ENCODE measurements at regions not wholly inside any gene's neighbourhood (a gene's known extent, or its start where the extent isn't known, plus 50 kb on each side); places are given as distances from the start of the nearest gene placed in this dataset.

GRCh38 chrX:25805744-25806143 is 332.4 kb upstream of the MAGEB18 start:
- TF ChIP-seq EZH2phosphoT487 (IDR thresholded peaks at IDR 0.05; ENCODE audit: borderline replicate concordance, low read length), result no peak
- TF ChIP-seq, protein P1, sequence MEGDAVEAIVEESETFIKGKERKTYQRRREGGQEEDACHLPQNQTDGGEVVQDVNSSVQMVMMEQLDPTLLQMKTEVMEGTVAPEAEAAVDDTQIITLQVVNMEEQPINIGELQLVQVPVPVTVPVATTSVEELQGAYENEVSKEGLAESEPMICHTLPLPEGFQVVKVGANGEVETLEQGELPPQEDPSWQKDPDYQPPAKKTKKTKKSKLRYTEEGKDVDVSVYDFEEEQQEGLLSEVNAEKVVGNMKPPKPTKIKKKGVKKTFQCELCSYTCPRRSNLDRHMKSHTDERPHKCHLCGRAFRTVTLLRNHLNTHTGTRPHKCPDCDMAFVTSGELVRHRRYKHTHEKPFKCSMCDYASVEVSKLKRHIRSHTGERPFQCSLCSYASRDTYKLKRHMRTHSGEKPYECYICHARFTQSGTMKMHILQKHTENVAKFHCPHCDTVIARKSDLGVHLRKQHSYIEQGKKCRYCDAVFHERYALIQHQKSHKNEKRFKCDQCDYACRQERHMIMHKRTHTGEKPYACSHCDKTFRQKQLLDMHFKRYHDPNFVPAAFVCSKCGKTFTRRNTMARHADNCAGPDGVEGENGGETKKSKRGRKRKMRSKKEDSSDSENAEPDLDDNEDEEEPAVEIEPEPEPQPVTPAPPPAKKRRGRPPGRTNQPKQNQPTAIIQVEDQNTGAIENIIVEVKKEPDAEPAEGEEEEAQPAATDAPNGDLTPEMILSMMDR (conservative IDR thresholded peaks at IDR 0.05; ENCODE audit: low read depth, low read length), result no peak
- no peak for TF ChIP-seq EZH2 (IDR thresholded peaks at IDR 0.05; ENCODE audit: low read length, unreplicated experiment)
- H3K4me2 ChIP-seq (ENCODE audit: low read length), result no peak overlapping the region
- H3K27ac ChIP-seq (ENCODE audit: low read length), result no peak overlapping the region
- no peaks in the 10 kb centered on the region for H3K4me1 ChIP-seq (ENCODE audit: insufficient read depth, low read length)
- no peaks in the 10 kb centered on the region for H3K27me3 ChIP-seq (ENCODE audit: low read length)
- no peak overlapping the region for H3K4me3 ChIP-seq (ENCODE audit: low read length)
- no peaks in the 10 kb centered on the region for H3K79me2 ChIP-seq (ENCODE audit: low read length)
- H3F3A ChIP-seq (ENCODE audit: low read length, unreplicated experiment), result no peaks in the 10 kb centered on the region
- no peak overlapping the region for H2AFZ ChIP-seq (ENCODE audit: low read length)
- POLR2A ChIA-PET (ENCODE audit: unreplicated experiment), result no interaction called here
- no peaks in the 10 kb centered on the region for H3K9me3 ChIP-seq (ENCODE audit: low read length)
- intact Hi-C loops (cut with micrococcal nuclease), result no loop called here
- no peaks in the 10 kb centered on the region for H4K20me1 ChIP-seq (ENCODE audit: low read length)
- no peak for ATAC-seq
- no peak for DNase-seq
- no TSS peak for BruUV-seq (replicated peaks)
- CTCF ChIA-PET, result no interaction called here
- H3K9me2 ChIP-seq (replicated peaks; ENCODE audit: low read length), result no peaks in the 10 kb centered on the region
- H3K9ac ChIP-seq (ENCODE audit: low read length), result no peak overlapping the region
- no peaks in the 10 kb centered on the region for H3K36me3 ChIP-seq (ENCODE audit: low read depth, low read length)

DNA sequence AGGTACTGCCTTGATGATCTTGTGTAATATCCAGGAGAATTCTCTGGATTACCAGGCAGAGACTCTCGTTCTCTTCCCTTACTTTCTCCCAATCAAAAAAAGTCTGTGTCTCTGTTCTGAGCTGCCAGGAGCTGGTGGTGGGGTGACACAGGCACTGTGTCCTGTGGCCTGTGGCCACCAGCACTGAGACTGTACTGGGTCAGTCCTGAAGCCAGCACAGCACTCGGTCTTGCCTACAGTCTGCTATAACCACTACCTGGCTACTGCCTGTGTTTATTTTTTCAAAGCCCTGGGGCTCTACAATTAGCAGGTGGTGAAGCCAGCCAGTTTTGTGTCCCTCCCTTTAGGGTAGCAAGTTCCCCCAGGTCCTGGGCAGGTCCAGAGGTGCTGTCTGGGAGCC is 331.1 kb upstream of the MAGEB18 start:
- no peaks in the 10 kb centered on the region for H3K36me3 ChIP-seq (ENCODE audit: low read depth, low read length)

GRCh38 chrX:25810202-25810601 is 327.9 kb upstream of the MAGEB18 start:
- no peaks in the 10 kb centered on the region for H3K79me2 ChIP-seq (ENCODE audit: low read length)
- no peak overlapping the region for H3K27ac ChIP-seq (ENCODE audit: low read length)
- H3K4me1 ChIP-seq (ENCODE audit: insufficient read depth, low read length), result no peaks in the 10 kb centered on the region
- POLR2A ChIA-PET (ENCODE audit: unreplicated experiment), result no interaction called here
- intact Hi-C loops (cut with micrococcal nuclease), result no loop called here
- ATAC-seq (no peak), DNase-seq (peak; percentile 1)
- BruUV-seq (replicated peaks), result no TSS peak
- H3K36me3 ChIP-seq (ENCODE audit: low read depth, low read length), result no peaks in the 10 kb centered on the region
- TF ChIP-seq EZH2 (IDR thresholded peaks at IDR 0.05; ENCODE audit: low read length, unreplicated experiment), result no peak
- TF ChIP-seq EZH2phosphoT487 (IDR thresholded peaks at IDR 0.05; ENCODE audit: borderline replicate concordance, low read length), result no peak
- TF ChIP-seq, protein P1 (conservative IDR thresholded peaks at IDR 0.05; ENCODE audit: low read depth, low read length), result no peak
- H3F3A ChIP-seq (ENCODE audit: low read length, unreplicated experiment), result no peaks in the 10 kb centered on the region
- no peaks in the 10 kb centered on the region for H3K9me2 ChIP-seq (replicated peaks; ENCODE audit: low read length)
- no peaks in the 10 kb centered on the region for H3K27me3 ChIP-seq (ENCODE audit: low read length)
- no peak overlapping the region for H3K9ac ChIP-seq (ENCODE audit: low read length)
- CTCF ChIA-PET, result no interaction called here
- no peak overlapping the region for H2AFZ ChIP-seq (ENCODE audit: low read length)
- no peaks in the 10 kb centered on the region for H4K20me1 ChIP-seq (ENCODE audit: low read length)
- no peak overlapping the region for H3K4me2 ChIP-seq (ENCODE audit: low read length)
- no peak overlapping the region for H3K4me3 ChIP-seq (ENCODE audit: low read length)
- H3K9me3 ChIP-seq (ENCODE audit: low read length), result no peaks in the 10 kb centered on the region

More for the DNA sequence above, 331.1 kb upstream of the MAGEB18 start:
- H3K9ac ChIP-seq (ENCODE audit: low read length), result no peak overlapping the region
- ChIA-PET POLR2A (ENCODE audit: unreplicated experiment) (no interaction called here), CTCF (no interaction called here)
- no TSS peak for BruUV-seq (replicated peaks)
- no peaks in the 10 kb centered on the region for H3K9me2 ChIP-seq (replicated peaks; ENCODE audit: low read length)
- H3K4me3 ChIP-seq (ENCODE audit: low read length), result no peak overlapping the region
- H3K4me1 ChIP-seq (ENCODE audit: insufficient read depth, low read length), result no peaks in the 10 kb centered on the region
- ATAC-seq, result no peak
- H3K27ac ChIP-seq (ENCODE audit: low read length), result no peak overlapping the region
- H3K9me3 ChIP-seq (ENCODE audit: low read length), result no peaks in the 10 kb centered on the region
- H3K79me2 ChIP-seq (ENCODE audit: low read length), result no peaks in the 10 kb centered on the region
- no peak overlapping the region for H3K4me2 ChIP-seq (ENCODE audit: low read length)
- no peaks in the 10 kb centered on the region for H3F3A ChIP-seq (ENCODE audit: low read length, unreplicated experiment)
- no peaks in the 10 kb centered on the region for H3K27me3 ChIP-seq (ENCODE audit: low read length)
- H2AFZ ChIP-seq (ENCODE audit: low read length), result no peak overlapping the region
- TF ChIP-seq, protein P1 (conservative IDR thresholded peaks at IDR 0.05; ENCODE audit: low read depth, low read length), result no peak
- no peak for TF ChIP-seq EZH2 (IDR thresholded peaks at IDR 0.05; ENCODE audit: low read length, unreplicated experiment)
- no peak for TF ChIP-seq EZH2phosphoT487 (IDR thresholded peaks at IDR 0.05; ENCODE audit: borderline replicate concordance, low read length)
- intact Hi-C loops (cut with micrococcal nuclease), result no loop called here
- H4K20me1 ChIP-seq (ENCODE audit: low read length), result no peaks in the 10 kb centered on the region
- DNase-seq, result no peak
